Gastrocnemius medialis (tissue), 4 donors: ENCODE measurements at regions not wholly inside any gene's neighbourhood (a gene's known extent, or its start where the extent isn't known, plus 50 kb on each side); places are given as distances from the start of the nearest gene placed in this dataset.

Experiments
- POLR2A ChIP-seq, 2 donors: fragments of 450-650 bp; IDR thresholded peaks; one replicate each; pipeline ENCODE4 v1.6.1; 2017; ENCODE audit warnings: antibody characterized with exemption in 2 of 2, mild to moderate bottlenecking in 2 of 2, moderate library complexity in 2 of 2
- TF ChIP-seq, protein P1 (sequence below), 5 experiments: fragments of 450-650 bp in 3 of 5; fragments of 200-600 bp in 2 of 5; sonication (generic) in 2 of 5; IDR thresholded peaks in 4 of 5; conservative IDR thresholded peaks in 1 of 5; 1 replicate in 4 of 5; 2 replicates in 1 of 5; pipeline ENCODE4 v1.5.1; 2016 to 2019; ENCODE audit warnings: antibody characterized with exemption in 5 of 5, mild to moderate bottlenecking in 3 of 5, moderate library complexity in 3 of 5

- TF ChIP-seq, protein P1, sequence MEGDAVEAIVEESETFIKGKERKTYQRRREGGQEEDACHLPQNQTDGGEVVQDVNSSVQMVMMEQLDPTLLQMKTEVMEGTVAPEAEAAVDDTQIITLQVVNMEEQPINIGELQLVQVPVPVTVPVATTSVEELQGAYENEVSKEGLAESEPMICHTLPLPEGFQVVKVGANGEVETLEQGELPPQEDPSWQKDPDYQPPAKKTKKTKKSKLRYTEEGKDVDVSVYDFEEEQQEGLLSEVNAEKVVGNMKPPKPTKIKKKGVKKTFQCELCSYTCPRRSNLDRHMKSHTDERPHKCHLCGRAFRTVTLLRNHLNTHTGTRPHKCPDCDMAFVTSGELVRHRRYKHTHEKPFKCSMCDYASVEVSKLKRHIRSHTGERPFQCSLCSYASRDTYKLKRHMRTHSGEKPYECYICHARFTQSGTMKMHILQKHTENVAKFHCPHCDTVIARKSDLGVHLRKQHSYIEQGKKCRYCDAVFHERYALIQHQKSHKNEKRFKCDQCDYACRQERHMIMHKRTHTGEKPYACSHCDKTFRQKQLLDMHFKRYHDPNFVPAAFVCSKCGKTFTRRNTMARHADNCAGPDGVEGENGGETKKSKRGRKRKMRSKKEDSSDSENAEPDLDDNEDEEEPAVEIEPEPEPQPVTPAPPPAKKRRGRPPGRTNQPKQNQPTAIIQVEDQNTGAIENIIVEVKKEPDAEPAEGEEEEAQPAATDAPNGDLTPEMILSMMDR (IDR thresholded peaks at IDR 0.05 in 4 of 5, conservative IDR thresholded peaks at IDR 0.05 in 1 of 5) = no peak
- TF ChIP-seq POLR2A (IDR thresholded peaks at IDR 0.05) = no peak
Measured at GRCh38 chr16:79536958-79537357, 63.6 kb downstream of the MAF start.
